ENCODE measurements at regions not wholly inside any gene's neighbourhood (a gene's known extent, or its start where the extent isn't known, plus 50 kb on each side); places are given as distances from the start of the nearest gene placed in this dataset.
"Not testable (repeated sequence)": the region's sequence is repeated elsewhere in the genome, so short reads cannot be mapped to it uniquely, and the experiment has no call there.

DNA sequence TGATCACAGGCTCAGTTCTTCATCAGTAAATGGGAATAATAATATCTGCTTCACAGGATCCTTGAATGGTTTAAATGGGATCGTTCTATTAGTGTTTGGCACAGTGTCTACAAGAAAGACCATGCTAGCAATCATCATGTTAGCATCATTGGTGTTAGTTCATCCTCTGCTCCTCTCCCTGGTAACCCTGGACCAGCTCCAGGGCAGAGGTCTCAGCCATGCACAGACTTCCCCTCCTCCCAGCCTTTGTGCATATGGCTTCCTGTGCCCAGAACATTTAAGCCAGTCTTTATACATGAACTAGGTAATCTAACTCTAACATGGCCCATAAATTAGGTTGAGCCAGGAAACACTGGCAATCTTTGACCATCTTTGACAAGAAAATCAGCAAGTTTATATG lies 180.2 kb downstream of the EPM2A start:
- DNase-seq: no peak

DNA sequence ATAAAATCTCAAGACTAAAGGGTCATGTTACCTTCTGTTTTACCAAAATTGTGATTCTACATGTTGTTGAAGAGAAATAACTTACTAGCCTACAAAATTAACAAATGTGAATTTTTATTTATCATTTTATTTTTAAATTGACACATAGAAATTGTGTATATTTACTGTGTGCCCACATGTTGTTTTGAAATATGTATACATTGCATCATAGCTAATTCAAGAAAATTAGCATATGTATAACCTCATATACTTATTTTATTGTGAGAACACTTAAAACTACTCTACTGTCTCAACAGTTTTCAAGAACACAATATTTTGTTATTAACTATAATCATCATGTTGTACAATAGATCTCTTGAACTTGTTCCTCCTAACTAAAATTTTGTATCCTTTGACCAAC lies 177.8 kb downstream of the EPM2A start:
- no peak for DNase-seq

GRCh38 chr6:145559836-145560235 lies 175.5 kb downstream of the EPM2A start:
- no peak for DNase-seq

DNA sequence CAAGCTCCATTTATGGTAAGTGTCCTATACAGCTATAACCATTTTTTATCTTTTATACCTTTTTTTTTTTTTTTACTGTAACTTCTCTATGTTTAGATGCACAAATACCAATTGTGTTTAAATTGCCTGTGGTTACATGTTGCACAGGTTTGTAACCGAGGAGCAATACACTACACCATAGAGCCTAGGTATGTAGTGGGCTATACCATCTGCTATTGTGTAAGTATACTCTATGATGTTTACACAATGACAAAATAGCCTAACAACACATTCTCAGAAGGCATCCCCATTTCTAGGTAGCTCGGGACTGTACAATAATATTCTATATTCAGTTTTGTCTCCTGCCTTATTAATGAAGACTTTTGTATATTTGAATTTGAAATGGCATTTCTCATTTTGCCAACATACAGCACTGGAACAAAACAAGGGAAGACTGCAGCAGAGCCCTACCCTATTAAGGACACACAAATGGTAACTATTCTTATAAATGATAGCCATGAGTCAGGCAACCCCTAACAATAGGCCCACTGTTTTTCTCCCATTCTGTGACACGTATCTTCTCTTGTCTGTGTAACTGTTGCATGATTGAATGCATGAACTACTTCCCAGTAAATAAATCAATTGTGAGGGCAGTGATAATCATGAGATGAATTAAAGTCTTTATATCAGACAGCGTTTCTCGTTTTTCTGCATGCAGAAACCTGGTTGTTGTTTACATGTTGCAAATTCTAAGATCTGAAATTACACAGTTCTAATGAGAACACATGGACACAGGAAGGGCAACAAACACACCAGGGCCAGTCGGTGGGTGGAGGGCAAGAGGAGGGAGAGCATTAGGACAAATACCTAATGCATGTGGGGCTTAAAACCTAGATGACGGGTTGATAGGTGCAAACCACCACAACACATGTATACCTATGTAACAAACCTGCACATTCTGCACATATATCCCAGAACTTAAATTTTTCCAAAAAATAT lies 173.9 kb downstream of the EPM2A start:
- DNase-seq: no peak

GRCh38 chr6:145562771-145563615 lies 172.3 kb downstream of the EPM2A start:
- no peak for DNase-seq

DNA sequence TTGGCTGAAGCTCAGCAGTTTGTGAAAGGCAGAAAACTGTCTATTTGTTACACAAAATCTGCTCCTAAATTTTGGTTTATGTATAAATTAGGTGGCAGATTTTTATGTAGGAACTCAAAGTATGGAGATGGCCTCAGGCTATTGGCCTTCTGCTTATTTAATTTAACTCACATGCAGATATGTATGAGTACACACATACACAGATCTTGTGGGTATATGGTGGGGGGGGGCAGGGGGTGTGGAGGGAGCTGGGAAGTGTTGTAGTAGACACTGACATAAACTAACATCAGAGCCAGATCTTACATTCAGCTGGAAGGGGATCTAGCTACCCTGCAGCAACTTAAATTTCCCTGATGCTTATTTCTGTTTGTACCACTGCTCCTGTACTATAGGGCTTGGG lies 170.8 kb downstream of the EPM2A start:
- no peak for DNase-seq

DNA sequence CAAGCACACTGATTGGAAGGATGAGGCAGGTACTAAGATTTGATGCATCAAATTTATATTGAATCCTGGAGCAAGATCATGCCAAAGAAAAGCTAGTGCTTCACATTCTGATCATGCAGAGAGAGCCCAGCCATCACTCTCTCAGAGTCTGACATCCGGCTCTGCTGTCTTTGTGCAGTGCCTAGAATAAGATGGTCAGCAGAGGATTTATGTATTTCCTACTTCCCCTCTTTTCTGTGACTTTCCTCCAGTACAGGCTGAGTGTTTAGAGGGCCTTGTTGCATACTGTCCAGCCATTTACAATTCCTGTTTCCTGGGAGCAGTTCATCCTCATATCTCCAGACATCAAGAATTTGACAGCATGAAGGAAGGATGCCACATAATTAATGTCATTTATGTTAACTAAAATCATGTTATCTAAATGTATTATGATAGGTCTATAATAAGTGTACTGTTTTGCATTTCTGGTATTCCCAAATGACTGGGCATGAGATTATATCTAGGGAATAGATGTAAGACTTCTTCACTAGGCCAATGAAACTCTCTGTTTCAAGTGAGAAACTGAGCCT lies 167.6 kb downstream of the EPM2A start:
- no peak for DNase-seq

DNA sequence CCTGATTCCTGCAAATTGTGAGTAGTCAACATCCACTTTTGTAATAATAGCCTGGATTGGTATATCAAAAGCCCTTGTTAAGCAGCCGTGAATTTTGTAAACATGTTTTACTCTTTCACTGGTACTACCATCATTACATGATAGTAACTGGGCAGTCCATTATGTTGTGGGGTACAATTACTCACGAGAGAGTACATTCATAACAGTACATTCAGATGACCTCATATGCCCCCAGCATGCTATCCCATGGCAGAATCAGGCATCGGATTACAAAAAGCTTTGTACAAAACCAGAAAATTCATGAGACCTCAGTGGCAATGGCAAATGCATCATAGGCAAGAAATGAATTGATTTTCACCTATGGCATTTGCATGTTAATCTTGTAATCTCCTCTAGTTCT lies 166.2 kb downstream of the EPM2A start:
- DNase-seq: no peak

DNA sequence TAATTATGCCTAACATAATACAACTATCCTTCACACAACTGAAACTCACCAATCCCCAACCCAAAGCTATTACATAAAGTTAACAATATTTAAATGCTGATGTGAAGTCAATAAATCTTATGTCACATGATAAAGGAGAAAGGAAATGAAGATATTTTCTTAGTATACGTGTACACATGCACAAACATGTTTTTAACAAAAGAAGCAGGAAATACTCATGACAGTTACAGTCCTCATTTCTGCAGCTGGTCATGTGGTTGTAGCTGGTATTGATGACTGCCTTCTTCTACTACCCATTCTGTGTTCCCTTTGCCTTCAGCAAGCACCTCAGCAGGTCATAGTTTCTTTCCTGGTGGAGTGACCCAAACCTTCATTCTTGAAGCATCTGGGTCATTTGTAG lies 165.0 kb downstream of the EPM2A start:
- not testable (repeated sequence) for DNase-seq

GRCh38 chr6:145574269-145574668 lies 161.1 kb downstream of the EPM2A start:
- DNase-seq: not testable (repeated sequence)
